ENCODE measurements at regions not wholly inside any gene's neighbourhood (a gene's known extent, or its start where the extent isn't known, plus 50 kb on each side); places are given as distances from the start of the nearest gene placed in this dataset.

- 76% methylated on average over 9 of the region's 9 CpGs for WGBS (ENCODE audit: low lambda C conversion rate, missing lambda C conversion rate)
- H3K4me2 ChIP-seq = no peak overlapping the region
- no peaks in the 10 kb centered on the region for H3K36me3 ChIP-seq (replicated peaks; ENCODE audit: insufficient read depth, low read depth)
Observed at GRCh38 chr13:31898378-31899071, 133.0 kb upstream of the FRY start.

DNA sequence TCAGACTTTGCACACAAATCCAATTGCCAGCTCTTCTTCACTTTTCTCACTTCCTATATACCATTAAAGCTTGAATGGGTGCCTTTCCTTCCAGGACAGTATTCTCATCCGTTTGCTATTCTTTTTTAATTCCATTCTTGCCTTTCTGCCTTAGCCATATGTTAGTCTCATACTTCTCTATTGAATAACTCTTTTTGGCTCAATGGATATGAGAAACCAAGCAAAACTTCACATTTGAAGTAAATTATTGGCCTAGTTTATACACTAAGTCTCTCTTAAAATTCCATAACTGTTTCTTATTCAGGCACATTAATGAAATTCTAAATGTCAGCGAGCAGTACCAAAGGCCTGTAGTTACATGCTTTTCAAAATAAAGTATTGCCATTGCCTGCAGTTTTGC is 129.6 kb upstream of the FRY start:
- Histone ChIP-seq H3K9me3 (ENCODE audit: low read depth) (no peaks in the 10 kb centered on the region), H3K4me2 (no peak overlapping the region), H3K36me3 (replicated peaks; ENCODE audit: insufficient read depth, low read depth) (no peaks in the 10 kb centered on the region), H3K9me2 (replicated peaks; ENCODE audit: insufficient read depth) (no peaks in the 10 kb centered on the region), H3K4me1 (ENCODE audit: insufficient read depth) (no peaks in the 10 kb centered on the region), H4K20me1 (ENCODE audit: insufficient read depth, poor library complexity, severe bottlenecking) (no peaks in the 10 kb centered on the region), H3K27me3 (peaks cover 6% of the 10 kb centered on the region), H3K27ac (no peak overlapping the region), H3K79me2 (no peaks in the 10 kb centered on the region), H2AFZ (no peak overlapping the region), H3K4me3 (no peak overlapping the region)
- WGBS (ENCODE audit: low lambda C conversion rate, missing lambda C conversion rate) = 91% methylated on average over 2 of the region's 2 CpGs
- DNase-seq (ENCODE audit: low spot score) = no peak
- TF ChIP-seq EZH2 (IDR thresholded peaks at IDR 0.05; ENCODE audit: borderline replicate concordance) = no peak
- TF ChIP-seq, protein P1, sequence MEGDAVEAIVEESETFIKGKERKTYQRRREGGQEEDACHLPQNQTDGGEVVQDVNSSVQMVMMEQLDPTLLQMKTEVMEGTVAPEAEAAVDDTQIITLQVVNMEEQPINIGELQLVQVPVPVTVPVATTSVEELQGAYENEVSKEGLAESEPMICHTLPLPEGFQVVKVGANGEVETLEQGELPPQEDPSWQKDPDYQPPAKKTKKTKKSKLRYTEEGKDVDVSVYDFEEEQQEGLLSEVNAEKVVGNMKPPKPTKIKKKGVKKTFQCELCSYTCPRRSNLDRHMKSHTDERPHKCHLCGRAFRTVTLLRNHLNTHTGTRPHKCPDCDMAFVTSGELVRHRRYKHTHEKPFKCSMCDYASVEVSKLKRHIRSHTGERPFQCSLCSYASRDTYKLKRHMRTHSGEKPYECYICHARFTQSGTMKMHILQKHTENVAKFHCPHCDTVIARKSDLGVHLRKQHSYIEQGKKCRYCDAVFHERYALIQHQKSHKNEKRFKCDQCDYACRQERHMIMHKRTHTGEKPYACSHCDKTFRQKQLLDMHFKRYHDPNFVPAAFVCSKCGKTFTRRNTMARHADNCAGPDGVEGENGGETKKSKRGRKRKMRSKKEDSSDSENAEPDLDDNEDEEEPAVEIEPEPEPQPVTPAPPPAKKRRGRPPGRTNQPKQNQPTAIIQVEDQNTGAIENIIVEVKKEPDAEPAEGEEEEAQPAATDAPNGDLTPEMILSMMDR (IDR thresholded peaks at IDR 0.05; ENCODE audit: poor library complexity) = no peak

More at GRCh38 chr13:31898378-31899071, 133.0 kb upstream of the FRY start:
- TF ChIP-seq, protein P1 (IDR thresholded peaks at IDR 0.05; ENCODE audit: poor library complexity) = no peak
- TF ChIP-seq EZH2phosphoT487 (IDR thresholded peaks at IDR 0.05; ENCODE audit: low read depth, severe bottlenecking, unreplicated experiment) (no peak), EZH2 (IDR thresholded peaks at IDR 0.05; ENCODE audit: borderline replicate concordance) (no peak)
- Histone ChIP-seq H3K9me2 (replicated peaks; ENCODE audit: insufficient read depth) (no peaks in the 10 kb centered on the region), H3K9me3 (ENCODE audit: low read depth) (no peaks in the 10 kb centered on the region), H3K27me3 (no peaks in the 10 kb centered on the region), H3K79me2 (no peaks in the 10 kb centered on the region), H3K4me3 (no peak overlapping the region), H3K27ac (no peak overlapping the region), H3K4me1 (ENCODE audit: insufficient read depth) (no peaks in the 10 kb centered on the region), H2AFZ (no peak overlapping the region), H4K20me1 (ENCODE audit: insufficient read depth, poor library complexity, severe bottlenecking) (no peaks in the 10 kb centered on the region)
- no peak for DNase-seq (ENCODE audit: low spot score)

DNA sequence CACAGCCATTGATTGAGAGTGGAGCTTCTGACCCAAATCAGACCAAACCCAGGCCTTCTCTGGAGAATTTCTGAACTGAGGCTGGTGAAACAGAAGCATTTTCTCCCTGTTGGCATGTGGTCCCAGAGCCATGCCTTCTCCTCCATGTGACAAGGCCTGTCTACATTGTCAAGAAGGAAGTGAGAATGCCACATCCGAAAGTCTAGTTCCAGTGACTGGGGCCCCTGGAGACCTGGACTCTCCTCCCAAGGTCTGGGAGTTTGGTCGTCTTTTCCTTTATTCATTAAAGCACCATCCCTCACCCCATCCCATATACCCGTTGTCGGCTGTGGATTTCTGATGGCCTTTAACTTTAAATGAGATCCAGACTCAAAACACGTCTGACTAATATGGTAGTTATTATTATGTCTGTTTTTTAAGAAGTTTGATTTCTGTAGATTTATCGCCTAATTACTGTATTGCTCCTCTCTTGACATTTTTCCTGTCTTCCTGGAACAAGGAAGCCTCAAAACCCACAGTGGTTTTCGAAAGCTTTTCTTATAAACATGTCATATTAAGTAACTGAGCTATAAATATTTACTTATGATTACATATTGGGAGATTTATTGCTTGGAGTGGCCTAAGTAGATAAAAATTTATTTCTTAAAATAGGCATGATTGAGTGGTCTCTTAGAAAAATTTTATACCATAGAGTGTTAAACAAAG is 128.3 kb upstream of the FRY start:
- 89% methylated on average over 7 of the region's 7 CpGs for WGBS (ENCODE audit: low lambda C conversion rate, missing lambda C conversion rate)
- H3K27ac ChIP-seq = no peak overlapping the region

More for the DNA sequence above, 128.3 kb upstream of the FRY start:
- Histone ChIP-seq H3K4me2 (no peak overlapping the region), H4K20me1 (ENCODE audit: insufficient read depth, poor library complexity, severe bottlenecking) (no peaks in the 10 kb centered on the region), H3K36me3 (replicated peaks; ENCODE audit: insufficient read depth, low read depth) (no peaks in the 10 kb centered on the region), H3K4me3 (no peak overlapping the region), H2AFZ (no peak overlapping the region), H3K79me2 (no peaks in the 10 kb centered on the region), H3K4me1 (ENCODE audit: insufficient read depth) (no peaks in the 10 kb centered on the region), H3K27me3 (peaks cover 15% of the 10 kb centered on the region), H3K9me2 (replicated peaks; ENCODE audit: insufficient read depth) (no peaks in the 10 kb centered on the region), H3K9me3 (ENCODE audit: low read depth) (no peaks in the 10 kb centered on the region)
- no peak for DNase-seq (ENCODE audit: low spot score)
- TF ChIP-seq, protein P1 (IDR thresholded peaks at IDR 0.05; ENCODE audit: poor library complexity) = no peak

Data from hepatocyte (in vitro differentiated cells).